ENCODE measurements at regions not wholly inside any gene's neighbourhood (a gene's known extent, or its start where the extent isn't known, plus 50 kb on each side); places are given as distances from the start of the nearest gene placed in this dataset.

GRCh38 chr1:82946096-82946605 lies 1052.8 kb downstream of the TTLL7 start:
- intact Hi-C loops (cut with DNase I) = no loop called here
- DNase-seq (no peak), ATAC-seq (no peak)
- Histone ChIP-seq H3K9me3 (no peaks in the 10 kb centered on the region), H3K4me3 (no peak overlapping the region), H3K27ac (no peak overlapping the region), H3K4me1 (no peaks in the 10 kb centered on the region), H3K27me3 (ENCODE audit: low read depth) (no peaks in the 10 kb centered on the region), H3K36me3 (no peaks in the 10 kb centered on the region)
- TF ChIP-seq CTCF (IDR thresholded peaks at IDR 0.05) = no peak

- DNase-seq (no peak), ATAC-seq (no peak)
- no peak overlapping the region for H3K4me3 ChIP-seq
- no peaks in the 10 kb centered on the region for H3K36me3 ChIP-seq
- no peak overlapping the region for H3K27ac ChIP-seq
- H3K27me3 ChIP-seq (ENCODE audit: low read depth) = no peaks in the 10 kb centered on the region
- TF ChIP-seq CTCF (IDR thresholded peaks at IDR 0.05) = no peak
- H3K4me1 ChIP-seq = no peaks in the 10 kb centered on the region
- intact Hi-C loops (cut with DNase I) = no loop called here
- H3K9me3 ChIP-seq = no peaks in the 10 kb centered on the region
Observed at GRCh38 chr1:82944822-82945221, 1054.1 kb downstream of the TTLL7 start.

- H3K27me3 ChIP-seq (ENCODE audit: low read depth) = no peaks in the 10 kb centered on the region
- DNase-seq (no peak), ATAC-seq (no peak)
Observed at GRCh38 chr1:82934074-82934473, 1064.9 kb downstream of the TTLL7 start.

GRCh38 chr1:82932727-82933126 lies 1066.2 kb downstream of the TTLL7 start:
- intact Hi-C loops (cut with DNase I) = no loop called here
- Histone ChIP-seq H3K27me3 (ENCODE audit: low read depth) (no peaks in the 10 kb centered on the region), H3K36me3 (no peaks in the 10 kb centered on the region), H3K4me3 (no peak overlapping the region), H3K27ac (no peak overlapping the region), H3K4me1 (no peaks in the 10 kb centered on the region), H3K9me3 (no peaks in the 10 kb centered on the region)
- DNase-seq (no peak), ATAC-seq (no peak)
- TF ChIP-seq CTCF (IDR thresholded peaks at IDR 0.05) = no peak

More at GRCh38 chr1:82934074-82934473, 1064.9 kb downstream of the TTLL7 start:
- Histone ChIP-seq H3K36me3 (no peaks in the 10 kb centered on the region), H3K4me3 (no peak overlapping the region), H3K27ac (no peak overlapping the region), H3K9me3 (no peaks in the 10 kb centered on the region), H3K4me1 (no peaks in the 10 kb centered on the region)
- intact Hi-C loops (cut with DNase I) = no loop called here
- no peak for TF ChIP-seq CTCF (IDR thresholded peaks at IDR 0.05)

- DNase-seq (no peak), ATAC-seq (no peak)
- no peak overlapping the region for H3K27ac ChIP-seq
- intact Hi-C loops (cut with DNase I) = no loop called here
- no peak for TF ChIP-seq CTCF (IDR thresholded peaks at IDR 0.05)
- no peaks in the 10 kb centered on the region for H3K9me3 ChIP-seq
- H3K4me3 ChIP-seq = no peak overlapping the region
- no peaks in the 10 kb centered on the region for H3K36me3 ChIP-seq
- H3K27me3 ChIP-seq (ENCODE audit: low read depth) = no peaks in the 10 kb centered on the region
- no peaks in the 10 kb centered on the region for H3K4me1 ChIP-seq
Observed at GRCh38 chr1:82932207-82932606, 1066.7 kb downstream of the TTLL7 start.

- no peaks in the 10 kb centered on the region for H3K9me3 ChIP-seq
- ATAC-seq = peak; percentile 25 to 45
- H3K36me3 ChIP-seq = no peaks in the 10 kb centered on the region
- H3K4me1 ChIP-seq = no peaks in the 10 kb centered on the region
- peak overlapping the region; percentile 46 for H3K27ac ChIP-seq
- no peaks in the 10 kb centered on the region for H3K27me3 ChIP-seq (ENCODE audit: low read depth)
- intact Hi-C loops (cut with DNase I) = no loop called here
- no peak overlapping the region for H3K4me3 ChIP-seq
- no peak for TF ChIP-seq CTCF (IDR thresholded peaks at IDR 0.05)
- no peak for DNase-seq
Observed at GRCh38 chr1:82931006-82931405, 1067.9 kb downstream of the TTLL7 start.
